Esophagus squamous epithelium (tissue), 4 donors: ENCODE measurements at regions not wholly inside any gene's neighbourhood (a gene's known extent, or its start where the extent isn't known, plus 50 kb on each side); places are given as distances from the start of the nearest gene placed in this dataset.

Experiments
- CTCF ChIP-seq, 6 experiments: fragments of 450-650 bp in 4 of 6; fragments of 200-600 bp in 2 of 6; sonication (generic) in 2 of 6; IDR thresholded peaks; one replicate each; pipeline ENCODE4 v1.5.1; 2016 to 2019; ENCODE audit warnings: antibody characterized with exemption in 6 of 6, mild to moderate bottlenecking in 4 of 6, moderate library complexity in 4 of 6
- POLR2A ChIP-seq, 4 donors: fragments of 450-650 bp; IDR thresholded peaks; one replicate each; pipeline ENCODE4 v1.6.1; 2017; ENCODE audit warnings: antibody characterized with exemption in 4 of 4, mild to moderate bottlenecking in 4 of 4, moderate library complexity in 3 of 4

GRCh38 chr12:67927324-67927723, 61.9 kb upstream of the IFNG-AS1 start:
- TF ChIP-seq CTCF (IDR thresholded peaks at IDR 0.05): no peak
- TF ChIP-seq POLR2A (IDR thresholded peaks at IDR 0.05): no peak
